Right cardiac atrium (tissue), 5 donors: ENCODE measurements at regions not wholly inside any gene's neighbourhood (a gene's known extent, or its start where the extent isn't known, plus 50 kb on each side); places are given as distances from the start of the nearest gene placed in this dataset.

Experiments used
- ATAC-seq, 2 donors: fragments of 200-7000 bp; cut with Tn5 transposase; one replicate each; pipeline versions ENCODE4 v1.8.0 to v1.9.1; 2020; ENCODE audit warnings: moderate library complexity in 2 of 2, mild to moderate bottlenecking in 1 of 2
- DNase-seq, 3 donors: peaks; one replicate each; pipeline ENCODE4 v3.0.0-alpha.2; 2020
- H3K27ac ChIP-seq: one replicate; pipeline ENCODE4 v1.5.1; 2013; ENCODE audit warnings: mild to moderate bottlenecking, low read length, control low read depth, moderate library complexity
- H3K27me3 ChIP-seq: one replicate; pipeline ENCODE4 v1.6.1; 2013; ENCODE audit not compliant: control insufficient read depth, insufficient read depth
- H3K4me1 ChIP-seq: one replicate; pipeline ENCODE4 v1.6.1; 2013; ENCODE audit warnings: low read length; ENCODE audit not compliant: control insufficient read depth, insufficient read depth
- H3K4me3 ChIP-seq: one replicate; pipeline ENCODE4 v1.5.1; 2013; ENCODE audit warnings: low read length, control low read depth
- H3K9me3 ChIP-seq: one replicate; pipeline ENCODE4 v1.6.1; 2013; ENCODE audit warnings: low read length; ENCODE audit not compliant: control insufficient read depth
- WGBS: extraction: QIAGEN DNeasy Blood & Tissue Kit; methylation state at CpG from one replicate; pipeline ENCODE4 v1.1.7; 2013; 5-methylcytosine and 5-hydroxymethylcytosine counted together
- intact Hi-C, 4 donors: fragments of 100-400 bp; cut with DNase I; formaldehyde crosslinking; loops; one replicate each; pipeline versions ENCODE4 v1.11.0 to v1.14.0; 2022 to 2023
- donor health status: healthy with polysubstance abuse.
- donor health status: DM: no; HTN: yes; CAD: no.
- donor health status: DM: no; HTN: no; CAD: no.
- donor health status: DM: no; HTN: yes; CAD: no; lungs with severe emphysema.
- donor health status: DM: yes; HTN: yes; CAD: no.

GRCh38 chr12:64968989-64969819 is 144.8 kb downstream of the TBC1D30 start:
- Histone ChIP-seq H3K27me3 (no peaks in the 10 kb centered on the region), H3K9me3 (no peaks in the 10 kb centered on the region), H3K4me1 (no peaks in the 10 kb centered on the region), H3K4me3 (no peak overlapping the region), H3K27ac (no peak overlapping the region)
- intact Hi-C loops: no loop called here
- no peak for ATAC-seq
- DNase-seq: no peak

GRCh38 chr12:64976131-64976530 is 145.0 kb downstream of the WIF1 start:
- no peak overlapping the region for H3K27ac ChIP-seq
- H3K27me3 ChIP-seq: no peaks in the 10 kb centered on the region
- H3K4me3 ChIP-seq: no peak overlapping the region
- intact Hi-C loops: no loop called here
- DNase-seq (no peak), ATAC-seq (no peak)
- no peaks in the 10 kb centered on the region for H3K9me3 ChIP-seq
- H3K4me1 ChIP-seq: no peaks in the 10 kb centered on the region

GRCh38 chr12:64983771-64984278 is 137.3 kb downstream of the WIF1 start:
- Histone ChIP-seq H3K27me3 (no peaks in the 10 kb centered on the region), H3K27ac (no peak overlapping the region), H3K9me3 (no peaks in the 10 kb centered on the region), H3K4me3 (no peak overlapping the region), H3K4me1 (no peaks in the 10 kb centered on the region)
- ATAC-seq: no peak
- no peak for DNase-seq
- WGBS: 74% methylated on average over 3 of the region's 3 CpGs
- intact Hi-C loops: no loop called here

GRCh38 chr12:64991121-64991611 is 129.9 kb downstream of the WIF1 start:
- intact Hi-C loops: no loop called here
- Histone ChIP-seq H3K4me3 (no peak overlapping the region), H3K27ac (no peak overlapping the region), H3K4me1 (no peaks in the 10 kb centered on the region), H3K27me3 (no peaks in the 10 kb centered on the region), H3K9me3 (no peaks in the 10 kb centered on the region)
- 44% methylated on average over 2 of the region's 2 CpGs for WGBS
- ATAC-seq (no peak), DNase-seq (no peak)

- no peak overlapping the region for H3K27ac ChIP-seq
- WGBS: 48% methylated on average over 5 of the region's 5 CpGs
- H3K9me3 ChIP-seq: no peaks in the 10 kb centered on the region
- H3K4me3 ChIP-seq: no peak overlapping the region
- no peaks in the 10 kb centered on the region for H3K4me1 ChIP-seq
- no peaks in the 10 kb centered on the region for H3K27me3 ChIP-seq
- intact Hi-C loops: no loop called here
- DNase-seq (no peak), ATAC-seq (no peak)
Measured at GRCh38 chr12:64992116-64992515, 129.0 kb downstream of the WIF1 start.

- 20% methylated on average over 1 of the region's 1 CpG for WGBS
- Histone ChIP-seq H3K27me3 (no peaks in the 10 kb centered on the region), H3K27ac (no peak overlapping the region), H3K4me1 (no peaks in the 10 kb centered on the region), H3K4me3 (no peak overlapping the region), H3K9me3 (no peaks in the 10 kb centered on the region)
- intact Hi-C loops: no loop called here
- DNase-seq (no peak), ATAC-seq (no peak)
Measured at GRCh38 chr12:64992641-64993040, 128.5 kb downstream of the WIF1 start.

- intact Hi-C loops: no loop called here
- Histone ChIP-seq H3K4me3 (no peak overlapping the region), H3K4me1 (no peaks in the 10 kb centered on the region), H3K9me3 (no peaks in the 10 kb centered on the region), H3K27ac (no peak overlapping the region), H3K27me3 (no peaks in the 10 kb centered on the region)
- ATAC-seq (no peak), DNase-seq (no peak)
- 59% methylated on average over 1 of the region's 1 CpG for WGBS
Measured at GRCh38 chr12:64993461-64993860, 127.6 kb downstream of the WIF1 start.

GRCh38 chr12:64995816-64996215 is 125.3 kb downstream of the WIF1 start:
- intact Hi-C loops: no loop called here
- H3K27ac ChIP-seq: no peak overlapping the region
- 78% methylated on average over 1 of the region's 1 CpG for WGBS

GRCh38 chr12:64997858-64998257 is 123.2 kb downstream of the WIF1 start:
- H3K9me3 ChIP-seq: no peaks in the 10 kb centered on the region
- H3K4me1 ChIP-seq: no peaks in the 10 kb centered on the region
- H3K27me3 ChIP-seq: no peaks in the 10 kb centered on the region
- WGBS: 52% methylated on average over 2 of the region's 2 CpGs
- no peak overlapping the region for H3K4me3 ChIP-seq
- no peak for ATAC-seq
- intact Hi-C loops: no loop called here
- no peak for DNase-seq
- H3K27ac ChIP-seq: no peak overlapping the region

More at GRCh38 chr12:64995816-64996215, 125.3 kb downstream of the WIF1 start:
- Histone ChIP-seq H3K9me3 (no peaks in the 10 kb centered on the region), H3K4me1 (no peaks in the 10 kb centered on the region), H3K4me3 (no peak overlapping the region), H3K27me3 (no peaks in the 10 kb centered on the region)
- no peak for DNase-seq
- no peak for ATAC-seq

- peak; percentile 51 to 77 for ATAC-seq
Measured at GRCh38 chr12:64998371-64999147, 122.5 kb downstream of the WIF1 start.

GRCh38 chr12:64999148-64999425 is 122.0 kb downstream of the WIF1 start:
- peak in 1 of 2 donors; percentile 52 for ATAC-seq
- H3K27me3 ChIP-seq: no peaks in the 10 kb centered on the region

More at GRCh38 chr12:64998371-64999147, 122.5 kb downstream of the WIF1 start:
- Histone ChIP-seq H3K9me3 (no peaks in the 10 kb centered on the region), H3K4me1 (no peaks in the 10 kb centered on the region), H3K27me3 (no peaks in the 10 kb centered on the region), H3K4me3 (no peak overlapping the region), H3K27ac (no peak overlapping the region)
- intact Hi-C loops: no loop called here
- 30% methylated on average over 4 of the region's 4 CpGs for WGBS
- DNase-seq: no peak

More at GRCh38 chr12:64999148-64999425, 122.0 kb downstream of the WIF1 start:
- no peaks in the 10 kb centered on the region for H3K4me1 ChIP-seq
- H3K27ac ChIP-seq: no peak overlapping the region
- WGBS: 12% methylated on average over 1 of the region's 1 CpG
- H3K4me3 ChIP-seq: no peak overlapping the region
- H3K9me3 ChIP-seq: no peaks in the 10 kb centered on the region
- DNase-seq: no peak
- intact Hi-C loops: no loop called here
